CD14-positive monocyte (primary cell): ENCODE measurements at regions not wholly inside any gene's neighbourhood (a gene's known extent, or its start where the extent isn't known, plus 50 kb on each side); places are given as distances from the start of the nearest gene placed in this dataset.

Source experiments
- DNase-seq, 3 donors: peaks; one replicate each; pipeline ENCODE4 v3.0.0-alpha.2; 2011 to 2022
- H2AFZ ChIP-seq: 2 replicates; pipeline ENCODE4 v1.6.0; 2012; ENCODE audit warnings: mild to moderate bottlenecking, low read depth, low read length, inconsistent platforms; ENCODE audit not compliant: insufficient read depth, poor library complexity, severe bottlenecking
- H3K27ac ChIP-seq, 2 donors: 1 replicate in 1 of 2; 2 replicates in 1 of 2; pipeline ENCODE4 v1.5.1; 2012 to 2013; ENCODE audit warnings: low read length in 2 of 2, control low read depth in 1 of 2, inconsistent platforms in 1 of 2, low read depth in 1 of 2, mild to moderate bottlenecking in 1 of 2
- H3K27me3 ChIP-seq, 2 donors: one replicate each; pipeline versions ENCODE4 v1.6.0 to v1.6.1; 2011 to 2013; ENCODE audit warnings: low read length in 2 of 2; ENCODE audit not compliant: control insufficient read depth in 2 of 2, insufficient read depth in 2 of 2
- H3K36me3 ChIP-seq, 2 donors: replicated peaks in 1 of 2; 1 replicate in 1 of 2; 2 replicates in 1 of 2; pipeline versions ENCODE4 v1.5.1 to v1.6.1; 2012 to 2013; ENCODE audit warnings: low read length in 2 of 2, control low read depth in 1 of 2, inconsistent platforms in 1 of 2, mild to moderate bottlenecking in 1 of 2; ENCODE audit not compliant: insufficient read depth in 2 of 2, control insufficient read depth in 1 of 2
- H3K4me1 ChIP-seq, 2 donors: 1 replicate in 1 of 2; 2 replicates in 1 of 2; pipeline versions ENCODE4 v1.5.1 to v1.6.1; 2012 to 2013; ENCODE audit warnings: low read length in 2 of 2, control low read depth in 1 of 2, inconsistent platforms in 1 of 2, mild to moderate bottlenecking in 1 of 2, moderate library complexity in 1 of 2; ENCODE audit not compliant: insufficient read depth in 2 of 2, control insufficient read depth in 1 of 2
- H3K4me2 ChIP-seq: replicated peaks from 2 replicates; pipeline ENCODE3; 2012; ENCODE audit warnings: low read length, moderate library complexity, mild to moderate bottlenecking; ENCODE audit not compliant: poor library complexity, severe bottlenecking; ENCODE audit errors: extremely low read depth
- H3K4me3 ChIP-seq, 3 experiments: fragments of 200-600 bp in 1 of 3; sonication (generic) in 1 of 3; replicated peaks in 1 of 3; 1 replicate in 2 of 3; 2 replicates in 1 of 3; pipeline ENCODE4 v1.5.1; 2011 to 2013; ENCODE audit warnings: low read length in 3 of 3, mild to moderate bottlenecking in 3 of 3, control low read depth in 2 of 3, low read depth in 2 of 3, inconsistent platforms in 1 of 3, moderate library complexity in 1 of 3
- H3K79me2 ChIP-seq: 2 replicates; pipeline ENCODE4 v1.6.0; 2012; ENCODE audit warnings: mild to moderate bottlenecking, control low read depth, inconsistent platforms, low read length, moderate library complexity; ENCODE audit not compliant: insufficient read depth
- H3K9ac ChIP-seq: 2 replicates; pipeline ENCODE4 v1.6.0; 2017; ENCODE audit warnings: low read length, mild to moderate bottlenecking; ENCODE audit not compliant: insufficient read depth, poor library complexity, severe bottlenecking
- H3K9me3 ChIP-seq, 2 donors: replicated peaks in 1 of 2; 1 replicate in 1 of 2; 2 replicates in 1 of 2; pipeline versions ENCODE4 v1.5.1 to v1.6.1; 2012 to 2013; ENCODE audit warnings: low read length in 2 of 2, control low read depth in 1 of 2; ENCODE audit not compliant: control insufficient read depth in 1 of 2, insufficient read depth in 1 of 2
- H4K20me1 ChIP-seq: 2 replicates; pipeline ENCODE4 v1.6.0; 2012; ENCODE audit warnings: mild to moderate bottlenecking, low read length, control low read depth, moderate library complexity; ENCODE audit not compliant: insufficient read depth
- H3K27ac Mint-ChIP-seq, 7 donors: one replicate each; pipeline ENCODE4 v1.8.0; 2020; ENCODE audit warnings: mild to moderate bottlenecking in 7 of 7, mixed read lengths in 7 of 7, moderate library complexity in 6 of 7, inconsistent platforms in 2 of 7
- H3K27me3 Mint-ChIP-seq, 3 donors: one replicate each; pipeline ENCODE4 v1.8.0; 2021 to 2022; ENCODE audit warnings: low read depth in 3 of 3, mild to moderate bottlenecking in 3 of 3, mixed read lengths in 3 of 3, moderate library complexity in 3 of 3, inconsistent platforms in 1 of 3
- H3K36me3 Mint-ChIP-seq, 2 donors: one replicate each; pipeline ENCODE4 v1.8.0; 2020; ENCODE audit warnings: mixed read lengths in 2 of 2, inconsistent platforms in 1 of 2, mild to moderate bottlenecking in 1 of 2
- H3K4me1 Mint-ChIP-seq: one replicate; pipeline ENCODE4 v1.8.0; 2020; ENCODE audit warnings: mild to moderate bottlenecking, mixed read lengths
- H3K4me3 Mint-ChIP-seq, 2 donors: one replicate each; pipeline ENCODE4 v1.8.0; 2020; ENCODE audit warnings: mild to moderate bottlenecking in 2 of 2, mixed read lengths in 2 of 2, moderate library complexity in 1 of 2
- H3K9me3 Mint-ChIP-seq, 7 donors: one replicate each; pipeline ENCODE4 v1.8.0; 2020 to 2022; ENCODE audit warnings: mixed read lengths in 7 of 7, mild to moderate bottlenecking in 6 of 7, moderate library complexity in 6 of 7, inconsistent platforms in 2 of 7
- WGBS: methylation state at CpG from one replicate; pipeline ENCODE4 v1.1.5; 2013; ENCODE audit warnings: missing lambda C conversion rate; ENCODE audit not compliant: insufficient coverage; 5-methylcytosine and 5-hydroxymethylcytosine counted together
- intact Hi-C, 2 donors: fragments of 100-400 bp; cut with micrococcal nuclease; formaldehyde crosslinking; loops; one replicate each; pipeline versions ENCODE4 v1.15.0 to v1.15.1; 2023
- TF ChIP-seq, protein P1 (sequence below): fragments of 200-600 bp; IDR thresholded peaks from one replicate; pipeline ENCODE4 v1.8.0; 2022; ENCODE audit warnings: antibody characterized with exemption, mild to moderate bottlenecking

DNA sequence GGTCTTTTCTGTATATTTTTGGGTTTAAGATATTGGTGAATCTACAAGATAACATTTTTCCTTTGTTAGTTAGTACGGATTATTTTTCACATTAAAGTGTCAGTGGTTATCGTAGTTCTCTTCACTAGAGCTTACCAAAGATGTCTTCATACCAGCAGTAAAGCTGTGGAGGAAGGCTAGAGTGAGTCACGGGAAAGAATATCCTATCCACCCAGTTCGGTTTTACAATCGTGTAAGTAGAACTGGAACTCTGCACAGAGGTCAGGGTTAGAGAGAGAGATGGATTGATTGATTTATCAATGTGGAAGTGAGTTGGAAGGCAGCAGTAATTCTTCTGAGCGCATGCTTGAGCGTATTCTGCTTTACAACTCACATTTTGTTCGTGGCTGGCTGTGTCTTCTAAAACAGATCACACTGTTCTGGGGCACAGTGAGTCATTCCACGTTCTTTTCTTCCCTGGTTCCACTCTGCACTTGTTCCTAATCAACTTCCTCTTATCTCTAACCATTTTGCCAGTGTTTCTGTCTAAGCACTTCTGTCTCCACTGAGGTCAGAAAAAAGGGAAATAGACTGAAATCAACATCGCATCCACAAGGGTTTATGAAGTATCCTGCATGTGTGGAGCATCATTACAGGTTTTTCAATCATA, 86.5 kb upstream of the ARRDC3 start:
- Mint-ChIP-seq H3K9me3 (peaks cover 0 to 5% (median 0%) of the 10 kb centered on the region in 7 donors), H3K4me3 (peak overlapping the region; percentile 61 to 84), H3K27me3 (peaks cover 0 to 2% (median 0%) of the 10 kb centered on the region in 3 donors), H3K27ac (peak overlapping the region; percentile 81 to 93 (median 89)), H3K4me1 (peaks cover 26% of the 10 kb centered on the region), H3K36me3 (no peaks in the 10 kb centered on the region)
- peak overlapping the region; percentile 24 to 71 (median 70) for H3K4me3 ChIP-seq
- H3K4me2 ChIP-seq = peak overlapping the region; percentile 79
- 0% methylated on average over 4 of the region's 10 CpGs for WGBS
- H4K20me1 ChIP-seq = no peaks in the 10 kb centered on the region
- no peaks in the 10 kb centered on the region for H3K79me2 ChIP-seq
- peak overlapping the region; percentile 58 for H2AFZ ChIP-seq
- DNase-seq = peak; percentile 70 to 80 (median 78)
- H3K4me1 ChIP-seq = peaks cover 16 to 20% of the 10 kb centered on the region in 2 donors
- no peaks in the 10 kb centered on the region for H3K36me3 ChIP-seq
- intact Hi-C loops = no loop called here
- TF ChIP-seq, protein P1, sequence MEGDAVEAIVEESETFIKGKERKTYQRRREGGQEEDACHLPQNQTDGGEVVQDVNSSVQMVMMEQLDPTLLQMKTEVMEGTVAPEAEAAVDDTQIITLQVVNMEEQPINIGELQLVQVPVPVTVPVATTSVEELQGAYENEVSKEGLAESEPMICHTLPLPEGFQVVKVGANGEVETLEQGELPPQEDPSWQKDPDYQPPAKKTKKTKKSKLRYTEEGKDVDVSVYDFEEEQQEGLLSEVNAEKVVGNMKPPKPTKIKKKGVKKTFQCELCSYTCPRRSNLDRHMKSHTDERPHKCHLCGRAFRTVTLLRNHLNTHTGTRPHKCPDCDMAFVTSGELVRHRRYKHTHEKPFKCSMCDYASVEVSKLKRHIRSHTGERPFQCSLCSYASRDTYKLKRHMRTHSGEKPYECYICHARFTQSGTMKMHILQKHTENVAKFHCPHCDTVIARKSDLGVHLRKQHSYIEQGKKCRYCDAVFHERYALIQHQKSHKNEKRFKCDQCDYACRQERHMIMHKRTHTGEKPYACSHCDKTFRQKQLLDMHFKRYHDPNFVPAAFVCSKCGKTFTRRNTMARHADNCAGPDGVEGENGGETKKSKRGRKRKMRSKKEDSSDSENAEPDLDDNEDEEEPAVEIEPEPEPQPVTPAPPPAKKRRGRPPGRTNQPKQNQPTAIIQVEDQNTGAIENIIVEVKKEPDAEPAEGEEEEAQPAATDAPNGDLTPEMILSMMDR = no peak
- H3K27ac ChIP-seq = peak overlapping the region in 1 of 2 donors; percentile 88
- H3K27me3 ChIP-seq = no peaks in the 10 kb centered on the region
- H3K9me3 ChIP-seq = no peaks in the 10 kb centered on the region
- H3K9ac ChIP-seq = peak overlapping the region; percentile 66

GRCh38 chr5:91468651-91469422, 85.7 kb upstream of the ARRDC3 start:
- H3K4me3 ChIP-seq = peak overlapping the region; percentile 24 to 71 (median 70)
- TF ChIP-seq, protein P1 = no peak

More at GRCh38 chr5:91468651-91469422, 85.7 kb upstream of the ARRDC3 start:
- DNase-seq = peak; percentile 39 to 67 (median 55)
- no peaks in the 10 kb centered on the region for H3K36me3 ChIP-seq
- peaks cover 24% of the 10 kb centered on the region for H3K4me1 Mint-ChIP-seq
- peak overlapping the region in 1 of 2 donors; percentile 88 for H3K27ac ChIP-seq
- H3K79me2 ChIP-seq = no peaks in the 10 kb centered on the region
- WGBS = 11% methylated on average over 6 of the region's 7 CpGs
- peak overlapping the region; percentile 66 for H3K9ac ChIP-seq
- peak overlapping the region; percentile 61 to 84 for H3K4me3 Mint-ChIP-seq
- H3K4me1 ChIP-seq = peaks cover 16 to 20% of the 10 kb centered on the region in 2 donors
- no peaks in the 10 kb centered on the region for H3K27me3 ChIP-seq
- H3K9me3 ChIP-seq = no peaks in the 10 kb centered on the region
- H2AFZ ChIP-seq = peak overlapping the region; percentile 58
- H3K27ac Mint-ChIP-seq = peak overlapping the region; percentile 81 to 93 (median 89)
- no peaks in the 10 kb centered on the region for H3K36me3 Mint-ChIP-seq
- H3K4me2 ChIP-seq = peak overlapping the region; percentile 79
- no peaks in the 10 kb centered on the region for H4K20me1 ChIP-seq
- H3K9me3 Mint-ChIP-seq = peaks cover 0 to 5% (median 0%) of the 10 kb centered on the region in 7 donors
- H3K27me3 Mint-ChIP-seq = peaks cover 0 to 3% (median 0%) of the 10 kb centered on the region in 3 donors
- intact Hi-C loops = no loop called here
